T-cell (primary cell): ENCODE measurements at regions not wholly inside any gene's neighbourhood (a gene's known extent, or its start where the extent isn't known, plus 50 kb on each side); places are given as distances from the start of the nearest gene placed in this dataset.

Source experiments
- ATAC-seq, 4 experiments: fragments of 200-7000 bp in 3 of 4; fragments of 150-1000 bp in 1 of 4; cut with Tn5 transposase; replicated peaks in 1 of 4; 1 replicate in 3 of 4; 2 replicates in 1 of 4; pipeline ENCODE4 v1.10.0; 2021; ENCODE audit warnings: moderate library complexity in 3 of 4, mild to moderate bottlenecking in 2 of 4, moderate number of reproducible peaks in 1 of 4
- CTCF ChIA-PET, 2 donors: fragments of 300-600 bp; sonication (Branson Sonifier 250); formaldehyde crosslinking; loops; one replicate each; lab custom pipeline; 2022; ENCODE audit warnings: antibody characterized with exemption in 2 of 2; lab: Charles Lee
- POLR2A ChIA-PET, 2 donors: fragments of 300-600 bp; sonication (Branson Sonifier 250); formaldehyde crosslinking; loops; one replicate each; lab custom pipeline; 2022; ENCODE audit warnings: antibody characterized with exemption in 2 of 2; lab: Charles Lee
- DNase-seq, 35 experiments: peaks; one replicate each; pipeline versions ENCODE4 v3.0.0 to v3.0.0-alpha.2; 2013 to 2023
- H3K27ac ChIP-seq: one replicate; pipeline ENCODE4 v1.5.1; 2013; ENCODE audit warnings: low read length
- H3K27me3 ChIP-seq, 2 experiments: replicated peaks in 1 of 2; 1 replicate in 1 of 2; 2 replicates in 1 of 2; pipeline versions ENCODE4 v1.6.1 to v1.7.0; 2013; ENCODE audit warnings: low read length in 1 of 2, mixed read lengths in 1 of 2; ENCODE audit not compliant: control insufficient read depth in 2 of 2, insufficient read depth in 2 of 2; ENCODE audit errors: extremely low read depth in 1 of 2
- H3K36me3 ChIP-seq, 2 donors: 1 replicate in 1 of 2; 2 replicates in 1 of 2; pipeline versions ENCODE4 v1.6.1 to v1.7.0; 2013; ENCODE audit warnings: low read length in 1 of 2; ENCODE audit not compliant: control insufficient read depth in 2 of 2, insufficient read depth in 1 of 2; ENCODE audit errors: extremely low read depth in 1 of 2
- H3K4me1 ChIP-seq, 2 experiments: 1 replicate in 1 of 2; 2 replicates in 1 of 2; pipeline versions ENCODE4 v1.6.1 to v1.7.0; 2013; ENCODE audit warnings: low read length in 2 of 2, mixed read lengths in 1 of 2; ENCODE audit not compliant: insufficient read depth in 2 of 2, control insufficient read depth in 1 of 2; ENCODE audit errors: extremely low read depth in 1 of 2
- H3K4me3 ChIP-seq, 2 donors: 1 replicate in 1 of 2; 2 replicates in 1 of 2; pipeline versions ENCODE4 v1.5.1 to v1.7.0; 2013; ENCODE audit warnings: mild to moderate bottlenecking in 2 of 2, low read length in 1 of 2, moderate library complexity in 1 of 2; ENCODE audit not compliant: control insufficient read depth in 1 of 2; ENCODE audit errors: extremely low read depth in 1 of 2
- H3K9me3 ChIP-seq: 2 replicates; pipeline ENCODE4 v1.7.0; 2013
- H3K27ac Mint-ChIP-seq, 2 donors: one replicate each; pipeline ENCODE4 v1.8.0; 2020 to 2021; ENCODE audit warnings: mild to moderate bottlenecking in 2 of 2, mixed read lengths in 2 of 2
- H3K27me3 Mint-ChIP-seq, 2 donors: one replicate each; pipeline ENCODE4 v1.8.0; 2021 to 2022; ENCODE audit warnings: mixed read lengths in 2 of 2
- H3K36me3 Mint-ChIP-seq: one replicate; pipeline ENCODE4 v1.8.0; 2021; ENCODE audit warnings: mixed read lengths
- H3K4me1 Mint-ChIP-seq, 3 donors: one replicate each; pipeline ENCODE4 v1.8.0; 2020 to 2022; ENCODE audit warnings: mixed read lengths in 3 of 3, mild to moderate bottlenecking in 1 of 3
- H3K4me3 Mint-ChIP-seq, 3 donors: one replicate each; pipeline ENCODE4 v1.8.0; 2020 to 2022; ENCODE audit warnings: mild to moderate bottlenecking in 3 of 3, mixed read lengths in 3 of 3, moderate library complexity in 3 of 3
- H3K9me3 Mint-ChIP-seq, 3 donors: one replicate each; pipeline ENCODE4 v1.8.0; 2020 to 2022; ENCODE audit warnings: mixed read lengths in 3 of 3
- WGBS: methylation state at CpG from one replicate; pipeline ENCODE4 v1.1.5; 2013; ENCODE audit warnings: missing lambda C conversion rate; ENCODE audit not compliant: insufficient coverage; 5-methylcytosine and 5-hydroxymethylcytosine counted together

- no peaks in the 10 kb centered on the region for H3K9me3 ChIP-seq
- H3K4me3 Mint-ChIP-seq: no peak overlapping the region
These were observed 460.2 kb downstream of the OCA2 start for GRCh38 chr15:27638958-27639357.

GRCh38 chr15:27635916-27636315 lies 463.2 kb downstream of the OCA2 start:
- no peaks in the 10 kb centered on the region for H3K4me1 Mint-ChIP-seq
- H3K27ac ChIP-seq: no peak overlapping the region
- no peaks in the 10 kb centered on the region for H3K27me3 Mint-ChIP-seq
- no peak overlapping the region for H3K4me3 Mint-ChIP-seq
- no peak overlapping the region for H3K27ac Mint-ChIP-seq
- no peaks in the 10 kb centered on the region for H3K4me1 ChIP-seq
- no CpG with 5 or more reads among the region's 2 CpGs for WGBS
- H3K27me3 ChIP-seq: peaks cover 0 to 3% of the 10 kb centered on the region in 2 experiments
- POLR2A ChIA-PET: interaction anchor here in 1 of 2 donors (0.7 kb wide), 1 partner anchor 156 kb away, joined by 5 read pairs; no protein-coding TSS in a partner anchor
- H3K9me3 ChIP-seq: no peaks in the 10 kb centered on the region
- ATAC-seq (no peak), DNase-seq (no peak)
- H3K36me3 ChIP-seq: no peaks in the 10 kb centered on the region
- peaks cover 8 to 34% (median 23%) of the 10 kb centered on the region in 3 donors for H3K9me3 Mint-ChIP-seq
- H3K4me3 ChIP-seq: no peak overlapping the region
- H3K36me3 Mint-ChIP-seq: no peaks in the 10 kb centered on the region
- CTCF ChIA-PET: interaction anchor here in 1 of 2 donors (0.7 kb wide), 1 partner anchor 12 kb away, joined by 3 read pairs; no protein-coding TSS in a partner anchor

More at GRCh38 chr15:27638958-27639357, 460.2 kb downstream of the OCA2 start:
- DNase-seq: no peak
- no peaks in the 10 kb centered on the region for H3K36me3 ChIP-seq
- H3K4me1 ChIP-seq: no peaks in the 10 kb centered on the region
- ChIA-PET POLR2A (no interaction called here), CTCF (no interaction called here)
- no peak overlapping the region for H3K27ac ChIP-seq
- 93% methylated on average over 14 of the region's 14 CpGs for WGBS
- ATAC-seq: no peak
- Mint-ChIP-seq H3K27me3 (no peaks in the 10 kb centered on the region), H3K4me1 (no peaks in the 10 kb centered on the region), H3K27ac (no peak overlapping the region), H3K36me3 (no peaks in the 10 kb centered on the region), H3K9me3 (peaks cover 22 to 48% (median 40%) of the 10 kb centered on the region in 3 donors)
- H3K27me3 ChIP-seq: peaks cover 0 to 3% of the 10 kb centered on the region in 2 experiments
- H3K4me3 ChIP-seq: no peak overlapping the region

GRCh38 chr15:27628486-27628885 lies 470.6 kb downstream of the OCA2 start:
- Mint-ChIP-seq H3K4me1 (no peaks in the 10 kb centered on the region), H3K27ac (no peak overlapping the region), H3K27me3 (no peaks in the 10 kb centered on the region), H3K4me3 (no peak overlapping the region), H3K9me3 (peaks cover 16 to 43% (median 18%) of the 10 kb centered on the region in 3 donors), H3K36me3 (no peaks in the 10 kb centered on the region)
- no peak for DNase-seq
- ATAC-seq: no peak
- ChIA-PET CTCF (no interaction called here), POLR2A (no interaction called here)
- Histone ChIP-seq H3K36me3 (no peaks in the 10 kb centered on the region), H3K9me3 (peaks cover 3% of the 10 kb centered on the region), H3K4me3 (no peak overlapping the region), H3K27me3 (no peaks in the 10 kb centered on the region), H3K27ac (no peak overlapping the region), H3K4me1 (no peaks in the 10 kb centered on the region)
- WGBS: no CpG with 5 or more reads among the region's 2 CpGs

- ATAC-seq: no peak
- H3K27me3 ChIP-seq: no peaks in the 10 kb centered on the region
- POLR2A ChIA-PET: no interaction called here
- H3K36me3 Mint-ChIP-seq: no peaks in the 10 kb centered on the region
- peaks cover 3% of the 10 kb centered on the region for H3K9me3 ChIP-seq
- H3K4me1 ChIP-seq: no peaks in the 10 kb centered on the region
- H3K4me3 Mint-ChIP-seq: no peak overlapping the region
- no peak overlapping the region for H3K27ac Mint-ChIP-seq
- H3K4me1 Mint-ChIP-seq: no peaks in the 10 kb centered on the region
- no peaks in the 10 kb centered on the region for H3K36me3 ChIP-seq
- H3K9me3 Mint-ChIP-seq: peaks cover 18 to 43% (median 24%) of the 10 kb centered on the region in 3 donors
- H3K4me3 ChIP-seq: no peak overlapping the region
- CTCF ChIA-PET: no interaction called here
- no peak overlapping the region for H3K27ac ChIP-seq
- H3K27me3 Mint-ChIP-seq: no peaks in the 10 kb centered on the region
- no peak for DNase-seq
These were observed 471.5 kb downstream of the OCA2 start for GRCh38 chr15:27627623-27628022.

- H3K36me3 ChIP-seq: no peaks in the 10 kb centered on the region
- H3K27ac ChIP-seq: no peak overlapping the region
- POLR2A ChIA-PET: no interaction called here
- no peaks in the 10 kb centered on the region for H3K27me3 ChIP-seq
- no peak overlapping the region for H3K4me3 ChIP-seq
- no peak overlapping the region for H3K4me3 Mint-ChIP-seq
- peaks cover 14 to 35% (median 22%) of the 10 kb centered on the region in 3 donors for H3K9me3 Mint-ChIP-seq
- H3K36me3 Mint-ChIP-seq: no peaks in the 10 kb centered on the region
- CTCF ChIA-PET: no interaction called here
- H3K4me1 ChIP-seq: no peaks in the 10 kb centered on the region
- H3K9me3 ChIP-seq: peaks cover 3% of the 10 kb centered on the region
- 20% methylated on average over 2 of the region's 9 CpGs for WGBS
- H3K27ac Mint-ChIP-seq: no peak overlapping the region
- ATAC-seq (no peak), DNase-seq (no peak)
- H3K4me1 Mint-ChIP-seq: no peaks in the 10 kb centered on the region
- no peaks in the 10 kb centered on the region for H3K27me3 Mint-ChIP-seq
These were observed 475.4 kb downstream of the OCA2 start for GRCh38 chr15:27623560-27624305.

GRCh38 chr15:27623149-27623548 lies 476.0 kb downstream of the OCA2 start:
- Mint-ChIP-seq H3K9me3 (peaks cover 10 to 30% (median 22%) of the 10 kb centered on the region in 3 donors), H3K27me3 (no peaks in the 10 kb centered on the region), H3K4me1 (no peaks in the 10 kb centered on the region), H3K27ac (no peak overlapping the region), H3K36me3 (no peaks in the 10 kb centered on the region), H3K4me3 (no peak overlapping the region)
- WGBS: 88% methylated on average over 9 of the region's 10 CpGs
- H3K4me3 ChIP-seq: no peak overlapping the region
- no peaks in the 10 kb centered on the region for H3K36me3 ChIP-seq
- no peaks in the 10 kb centered on the region for H3K4me1 ChIP-seq
- no peaks in the 10 kb centered on the region for H3K27me3 ChIP-seq
- ATAC-seq: no peak
- no peak for DNase-seq
- ChIA-PET CTCF (no interaction called here), POLR2A (no interaction called here)
- no peak overlapping the region for H3K27ac ChIP-seq
- peaks cover 3% of the 10 kb centered on the region for H3K9me3 ChIP-seq
